Ishikawa (cell line): ENCODE measurements at regions not wholly inside any gene's neighbourhood (a gene's known extent, or its start where the extent isn't known, plus 50 kb on each side); places are given as distances from the start of the nearest gene placed in this dataset.

Source experiments
- CEBPB ChIP-seq: IDR thresholded peaks from 2 replicates; pipeline ENCODE4 v1.6.1; 2012
- CREB1 ChIP-seq: IDR thresholded peaks from 2 replicates; pipeline ENCODE4 v1.6.1; 2012; ENCODE audit warnings: low read depth
- EGR1 ChIP-seq: IDR thresholded peaks from 2 replicates; pipeline ENCODE4 v1.6.1; 2012
- EP300 ChIP-seq: IDR thresholded peaks from 2 replicates; pipeline ENCODE4 v1.6.1; 2012; ENCODE audit warnings: borderline replicate concordance
- FOXM1 ChIP-seq: IDR thresholded peaks from 2 replicates; pipeline ENCODE4 v1.6.1; 2012; ENCODE audit warnings: low read depth, borderline replicate concordance
- MAX ChIP-seq: IDR thresholded peaks from 2 replicates; pipeline ENCODE4 v1.6.1; 2012
- NFIC ChIP-seq: IDR thresholded peaks from 2 replicates; pipeline ENCODE4 v1.6.1; 2012
- RAD21 ChIP-seq: IDR thresholded peaks from 2 replicates; pipeline ENCODE4 v1.6.1; 2012; ENCODE audit warnings: low read depth
- REST ChIP-seq: IDR thresholded peaks from 2 replicates; pipeline ENCODE4 v1.6.1; 2012; ENCODE audit warnings: low read depth, mild to moderate bottlenecking
- TAF1 ChIP-seq: IDR thresholded peaks from 2 replicates; pipeline ENCODE4 v1.6.1; 2012; ENCODE audit warnings: low read depth, mild to moderate bottlenecking
- TEAD4 ChIP-seq: IDR thresholded peaks from 2 replicates; pipeline ENCODE4 v1.6.1; 2012
- YY1 ChIP-seq: IDR thresholded peaks from 2 replicates; pipeline ENCODE4 v1.6.1; 2012; ENCODE audit warnings: low read depth
- ZBTB7A ChIP-seq: IDR thresholded peaks from 2 replicates; pipeline ENCODE4 v1.6.1; 2012; ENCODE audit warnings: low read depth

GRCh38 chr18:60982329-60982695, 350.9 kb upstream of the CDH20 start:
- TF ChIP-seq TEAD4 (no peak), CREB1 (no peak), EGR1 (no peak), CEBPB (no peak), RAD21 (no peak), EP300 (no peak), TAF1 (no peak), MAX (no peak), FOXM1 (no peak), ZBTB7A (no peak), YY1 (no peak), REST (no peak), NFIC (no peak)
